Thoracic aorta (tissue), 2 donors: ENCODE measurements at regions not wholly inside any gene's neighbourhood (a gene's known extent, or its start where the extent isn't known, plus 50 kb on each side); places are given as distances from the start of the nearest gene placed in this dataset.
"Not testable (repeated sequence)": the region's sequence is repeated elsewhere in the genome, so short reads cannot be mapped to it uniquely, and the experiment has no call there.

Experiments used
- ATAC-seq: fragments of 150-250 bp; one replicate; pipeline ENCODE4 v1.8.0; 2017; ENCODE audit warnings: low read depth; ENCODE audit not compliant: insufficient number of reproducible peaks, low FRiP score
- DNase-seq: peaks from one replicate; pipeline ENCODE4 v3.0.0-alpha.2; 2020; ENCODE audit warnings: low spot score
- H3K27ac ChIP-seq, 2 donors: fragments of 200-600 bp; sonication (generic); 1 replicate in 1 of 2; 2 replicates in 1 of 2; pipeline ENCODE4 v1.5.1; 2016; ENCODE audit warnings: mild to moderate bottlenecking in 2 of 2, moderate library complexity in 2 of 2
- H3K27me3 ChIP-seq: fragments of 200-600 bp; sonication (generic); replicated peaks from 2 replicates; pipeline ENCODE4 v1.6.0; 2016; ENCODE audit warnings: mild to moderate bottlenecking; ENCODE audit not compliant: insufficient read depth
- H3K36me3 ChIP-seq: fragments of 200-600 bp; sonication (generic); one replicate; pipeline ENCODE4 v1.5.1; 2016
- H3K4me1 ChIP-seq, 2 donors: fragments of 200-600 bp; sonication (generic); 1 replicate in 1 of 2; 2 replicates in 1 of 2; pipeline versions ENCODE4 v1.5.1 to v1.6.0; 2016; ENCODE audit warnings: low read depth in 2 of 2, mild to moderate bottlenecking in 1 of 2; ENCODE audit not compliant: control insufficient read depth in 1 of 2
- H3K4me3 ChIP-seq: fragments of 200-600 bp; sonication (generic); 2 replicates; pipeline ENCODE4 v1.5.1; 2016; ENCODE audit warnings: mild to moderate bottlenecking
- H3K9me3 ChIP-seq: fragments of 200-600 bp; sonication (generic); 2 replicates; pipeline ENCODE4 v1.5.1; 2016
- CTCF ChIP-seq: fragments of 200-600 bp; sonication (generic); IDR thresholded peaks from one replicate; pipeline ENCODE4 v1.5.1; 2019; ENCODE audit warnings: antibody characterized with exemption

GRCh38 chr13:21297447-21297846 is 121.0 kb downstream of the MRPL57 start:
- Histone ChIP-seq H3K27me3 (no peaks in the 10 kb centered on the region), H3K4me1 (peaks cover 10 to 12% of the 10 kb centered on the region in 2 donors), H3K4me3 (peak overlapping the region; percentile 83), H3K36me3 (no peaks in the 10 kb centered on the region), H3K27ac (peak overlapping the region; percentile 70 to 72), H3K9me3 (no peaks in the 10 kb centered on the region)
- DNase-seq (no peak), ATAC-seq (peak; percentile 30)
- TF ChIP-seq CTCF = no peak

- DNase-seq (peak; percentile 58), ATAC-seq (peak; percentile 81)
- Histone ChIP-seq H3K27me3 (no peaks in the 10 kb centered on the region), H3K4me3 (peak overlapping the region; percentile 83), H3K36me3 (no peaks in the 10 kb centered on the region), H3K4me1 (peaks cover 10 to 12% of the 10 kb centered on the region in 2 donors), H3K9me3 (no peaks in the 10 kb centered on the region), H3K27ac (peak overlapping the region; percentile 70 to 72)
- peak; percentile 81 for TF ChIP-seq CTCF
Observed at GRCh38 chr13:21297914-21298831, 121.7 kb downstream of the MRPL57 start.

GRCh38 chr13:21304256-21304655 is 127.8 kb downstream of the MRPL57 start:
- DNase-seq = no peak
- Histone ChIP-seq H3K4me1 (peaks cover 3% of the 10 kb centered on the region in 2 donors), H3K27ac (no peak overlapping the region), H3K36me3 (no peaks in the 10 kb centered on the region), H3K27me3 (no peaks in the 10 kb centered on the region), H3K9me3 (no peaks in the 10 kb centered on the region), H3K4me3 (no peak overlapping the region)
- no peak for ATAC-seq
- TF ChIP-seq CTCF = no peak

- H3K4me1 ChIP-seq, ATAC-seq, H3K9me3 ChIP-seq, H3K4me3 ChIP-seq, H3K27me3 ChIP-seq, H3K27ac ChIP-seq, DNase-seq, H3K36me3 ChIP-seq: not testable (repeated sequence)
Observed at GRCh38 chr13:21306300-21307073, 130.0 kb downstream of the MRPL57 start.

GRCh38 chr13:21307158-21307557 is 130.7 kb downstream of the MRPL57 start:
- DNase-seq, H3K4me1 ChIP-seq, H3K27me3 ChIP-seq, H3K36me3 ChIP-seq, H3K4me3 ChIP-seq, H3K27ac ChIP-seq, H3K9me3 ChIP-seq, ATAC-seq: not testable (repeated sequence)

- no peak for TF ChIP-seq CTCF
- Histone ChIP-seq H3K36me3 (no peaks in the 10 kb centered on the region), H3K4me1 (no peaks in the 10 kb centered on the region), H3K9me3 (no peaks in the 10 kb centered on the region), H3K4me3 (no peak overlapping the region), H3K27ac (no peak overlapping the region), H3K27me3 (no peaks in the 10 kb centered on the region)
- DNase-seq (no peak), ATAC-seq (no peak)
Observed at GRCh38 chr13:21308906-21309305, 132.4 kb downstream of the MRPL57 start.
